GM19395 (cell line): ENCODE measurements at regions not wholly inside any gene's neighbourhood (a gene's known extent, or its start where the extent isn't known, plus 50 kb on each side); places are given as distances from the start of the nearest gene placed in this dataset.
"Not testable (repeated sequence)": the region's sequence is repeated elsewhere in the genome, so short reads cannot be mapped to it uniquely, and the experiment has no call there.

Source experiments
- ATAC-seq: cut with Tn5 transposase; IDR thresholded peaks from one replicate; pipeline ENCODE4 v1.9.1; 2021; ENCODE audit warnings: mild to moderate bottlenecking, moderate library complexity; ENCODE audit not compliant: unreplicated experiment

- ATAC-seq: no peak
These were observed 72.3 kb upstream of the SNTG2 start for GRCh38 chr2:878245-878930.

- no peak for ATAC-seq
These were observed 72.9 kb upstream of the SNTG2 start for GRCh38 chr2:877747-878146.

- no peak for ATAC-seq
These were observed 74.7 kb upstream of the SNTG2 start for GRCh38 chr2:875687-876615.

GRCh38 chr2:873651-874580 lies 76.7 kb upstream of the SNTG2 start:
- ATAC-seq: no peak

GRCh38 chr2:873027-873426 lies 77.6 kb upstream of the SNTG2 start:
- no peak for ATAC-seq

- no peak for ATAC-seq
These were observed 78.5 kb upstream of the SNTG2 start for GRCh38 chr2:871926-872680.

- no peak for ATAC-seq
These were observed 79.4 kb upstream of the SNTG2 start for GRCh38 chr2:871175-871727.

GRCh38 chr2:870426-870825 lies 80.2 kb upstream of the SNTG2 start:
- ATAC-seq: no peak

GRCh38 chr2:869894-870293 lies 80.8 kb upstream of the SNTG2 start:
- no peak for ATAC-seq

GRCh38 chr2:869357-869871 lies 81.2 kb upstream of the SNTG2 start:
- ATAC-seq: no peak

GRCh38 chr2:868857-869256 lies 81.8 kb upstream of the SNTG2 start:
- not testable (repeated sequence) for ATAC-seq

- no peak for ATAC-seq
These were observed 83.4 kb upstream of the SNTG2 start for GRCh38 chr2:867296-867695.

GRCh38 chr2:866887-867286 lies 83.8 kb upstream of the SNTG2 start:
- ATAC-seq: no peak

- no peak for ATAC-seq
These were observed 84.5 kb upstream of the SNTG2 start for GRCh38 chr2:866009-866680.

- ATAC-seq: no peak
These were observed 86.0 kb upstream of the SNTG2 start for GRCh38 chr2:864501-865106.

GRCh38 chr2:863732-864450 lies 86.8 kb upstream of the SNTG2 start:
- no peak for ATAC-seq

GRCh38 chr2:862731-863466 lies 87.8 kb upstream of the SNTG2 start:
- ATAC-seq: no peak

- ATAC-seq: no peak
These were observed 88.3 kb upstream of the SNTG2 start for GRCh38 chr2:862355-862687.
